22Rv1 (cell line): ENCODE measurements at regions not wholly inside any gene's neighbourhood (a gene's known extent, or its start where the extent isn't known, plus 50 kb on each side); places are given as distances from the start of the nearest gene placed in this dataset.

Source experiments
- ZFX ChIP-seq: fragments of 450-650 bp; IDR thresholded peaks from 2 replicates; pipeline ENCODE4 v1.6.1; 2017; ENCODE audit warnings: antibody characterized with exemption, borderline replicate concordance
- TF ChIP-seq, protein P1 (sequence below): fragments of 450-650 bp; IDR thresholded peaks from 2 replicates; pipeline ENCODE4 v1.5.1; 2017; ENCODE audit warnings: mild to moderate bottlenecking

DNA sequence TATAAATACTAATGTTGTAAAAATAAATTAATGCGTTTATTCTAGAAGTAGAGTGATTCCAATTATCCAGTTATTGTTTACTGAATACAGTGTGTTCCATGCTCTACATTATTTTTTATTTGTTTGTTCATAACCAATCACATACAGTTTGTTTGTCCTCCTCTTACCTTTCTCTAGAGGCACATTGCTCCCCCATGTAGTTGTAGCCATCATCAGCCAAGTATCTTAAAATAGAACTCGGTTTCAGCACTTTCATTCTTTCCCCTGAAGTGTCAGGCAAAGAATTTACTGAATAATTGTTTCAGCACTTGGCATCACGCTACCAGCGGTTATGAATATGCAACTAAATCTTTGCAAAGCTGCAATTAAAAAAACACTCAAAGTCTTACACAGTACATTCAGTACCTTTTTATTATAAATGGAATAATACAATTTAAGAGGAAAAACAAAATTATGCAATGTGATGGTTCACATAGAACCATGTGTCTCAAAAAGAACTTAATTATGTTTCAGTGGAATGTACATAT, 448.6 kb upstream of the ATP10A start:
- TF ChIP-seq, protein P1, sequence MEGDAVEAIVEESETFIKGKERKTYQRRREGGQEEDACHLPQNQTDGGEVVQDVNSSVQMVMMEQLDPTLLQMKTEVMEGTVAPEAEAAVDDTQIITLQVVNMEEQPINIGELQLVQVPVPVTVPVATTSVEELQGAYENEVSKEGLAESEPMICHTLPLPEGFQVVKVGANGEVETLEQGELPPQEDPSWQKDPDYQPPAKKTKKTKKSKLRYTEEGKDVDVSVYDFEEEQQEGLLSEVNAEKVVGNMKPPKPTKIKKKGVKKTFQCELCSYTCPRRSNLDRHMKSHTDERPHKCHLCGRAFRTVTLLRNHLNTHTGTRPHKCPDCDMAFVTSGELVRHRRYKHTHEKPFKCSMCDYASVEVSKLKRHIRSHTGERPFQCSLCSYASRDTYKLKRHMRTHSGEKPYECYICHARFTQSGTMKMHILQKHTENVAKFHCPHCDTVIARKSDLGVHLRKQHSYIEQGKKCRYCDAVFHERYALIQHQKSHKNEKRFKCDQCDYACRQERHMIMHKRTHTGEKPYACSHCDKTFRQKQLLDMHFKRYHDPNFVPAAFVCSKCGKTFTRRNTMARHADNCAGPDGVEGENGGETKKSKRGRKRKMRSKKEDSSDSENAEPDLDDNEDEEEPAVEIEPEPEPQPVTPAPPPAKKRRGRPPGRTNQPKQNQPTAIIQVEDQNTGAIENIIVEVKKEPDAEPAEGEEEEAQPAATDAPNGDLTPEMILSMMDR: no peak
- no peak for TF ChIP-seq ZFX
